ENCODE measurements at regions not wholly inside any gene's neighbourhood (a gene's known extent, or its start where the extent isn't known, plus 50 kb on each side); places are given as distances from the start of the nearest gene placed in this dataset.

GRCh38 chr5:163988566-163988965, 483.1 kb downstream of the MAT2B start:
- TF ChIP-seq CTCF (IDR thresholded peaks at IDR 0.05; ENCODE audit: low read length) (no peak), EZH2 (IDR thresholded peaks at IDR 0.05; ENCODE audit: borderline replicate concordance, low read length) (no peak)
